GM23338 (cell line): ENCODE measurements at regions not wholly inside any gene's neighbourhood (a gene's known extent, or its start where the extent isn't known, plus 50 kb on each side); places are given as distances from the start of the nearest gene placed in this dataset.

ENCODE experiments used
- ATAC-seq: fragments of 200-7000 bp; cut with Tn5 transposase; 3 replicates; pipeline ENCODE4 v1.9.1; 2020
- DNase-seq: peaks from one replicate; pipeline ENCODE4 v3.0.0-alpha.2; 2015; ENCODE audit warnings: low spot score
- H2AFZ ChIP-seq: fragments of 200-600 bp; sonication (generic); 2 replicates; pipeline ENCODE4 v1.8.0; 2016; ENCODE audit warnings: antibody characterized with exemption, mild to moderate bottlenecking, moderate library complexity
- H3F3A ChIP-seq: fragments of 200-600 bp; sonication (generic); replicated peaks from 2 replicates; pipeline ENCODE4 v1.8.0; 2017; ENCODE audit warnings: antibody characterized with exemption, mixed run types, low read depth
- H3K27ac ChIP-seq: fragments of 200-600 bp; sonication (generic); 2 replicates; pipeline ENCODE4 v1.6.1; 2016; ENCODE audit warnings: low read depth
- H3K27me3 ChIP-seq: fragments of 200-600 bp; sonication (generic); 2 replicates; pipeline ENCODE4 v1.8.0; 2016; ENCODE audit warnings: mild to moderate bottlenecking, mixed run types, moderate library complexity; ENCODE audit not compliant: insufficient read depth
- H3K36me3 ChIP-seq: fragments of 200-600 bp; sonication (generic); 2 replicates; pipeline ENCODE4 v1.8.0; 2016; ENCODE audit warnings: mild to moderate bottlenecking; ENCODE audit not compliant: insufficient read depth
- H3K4me1 ChIP-seq: fragments of 200-600 bp; sonication (generic); 2 replicates; pipeline ENCODE4 v1.8.0; 2016; ENCODE audit warnings: mild to moderate bottlenecking, moderate library complexity; ENCODE audit not compliant: insufficient read depth
- H3K4me2 ChIP-seq: fragments of 200-600 bp; sonication (generic); 2 replicates; pipeline ENCODE4 v1.7.1; 2017; ENCODE audit warnings: mixed run types
- H3K4me3 ChIP-seq: fragments of 200-600 bp; sonication (generic); 2 replicates; pipeline ENCODE4 v1.6.1; 2016; ENCODE audit warnings: mixed run types
- H3K79me2 ChIP-seq: fragments of 200-600 bp; sonication (generic); replicated peaks from 2 replicates; pipeline ENCODE4 v1.8.0; 2017; ENCODE audit warnings: mild to moderate bottlenecking; ENCODE audit not compliant: insufficient read depth
- H3K9me2 ChIP-seq: fragments of 200-600 bp; sonication (generic); 2 replicates; pipeline ENCODE4 v1.8.0; 2017; ENCODE audit not compliant: insufficient read depth
- H4K20me1 ChIP-seq: fragments of 200-600 bp; sonication (generic); replicated peaks from 2 replicates; pipeline ENCODE4 v1.8.0; 2017; ENCODE audit warnings: mild to moderate bottlenecking; ENCODE audit not compliant: insufficient read depth
- H3K27ac Mint-ChIP-seq: 2 replicates; pipeline ENCODE4 v1.8.0; 2020; ENCODE audit warnings: inconsistent platforms, mild to moderate bottlenecking, moderate library complexity, mixed read lengths
- H3K27me3 Mint-ChIP-seq: 3 replicates; pipeline ENCODE4 v1.8.0; 2022; ENCODE audit warnings: low read depth, mild to moderate bottlenecking, moderate library complexity, mixed read lengths, inconsistent platforms; ENCODE audit not compliant: insufficient read depth, poor library complexity
- H3K36me3 Mint-ChIP-seq: 3 replicates; pipeline ENCODE4 v1.8.0; 2021; ENCODE audit warnings: low read depth, mild to moderate bottlenecking, inconsistent platforms, moderate library complexity, mixed read lengths
- H3K4me1 Mint-ChIP-seq: 3 replicates; pipeline ENCODE4 v1.8.0; 2020; ENCODE audit warnings: mild to moderate bottlenecking, inconsistent platforms, mixed read lengths
- H3K4me3 Mint-ChIP-seq: 3 replicates; pipeline ENCODE4 v1.8.0; 2021; ENCODE audit warnings: moderate library complexity, mild to moderate bottlenecking, inconsistent platforms, mixed read lengths
- H3K9me3 Mint-ChIP-seq: 3 replicates; pipeline ENCODE4 v1.8.0; 2020; ENCODE audit warnings: moderate library complexity, mild to moderate bottlenecking, inconsistent platforms, mixed read lengths
- EZH2 ChIP-seq: fragments of 200-600 bp; sonication (generic); IDR thresholded peaks from one replicate; pipeline ENCODE4 v1.8.0; 2017; ENCODE audit warnings: antibody characterized with exemption, mild to moderate bottlenecking, low read depth; ENCODE audit not compliant: unreplicated experiment
- EZH2phosphoT487 ChIP-seq: fragments of 200-600 bp; sonication (generic); IDR thresholded peaks from one replicate; pipeline ENCODE4 v1.8.1; 2018; ENCODE audit warnings: antibody characterized with exemption; ENCODE audit not compliant: unreplicated experiment
- JUNB ChIP-seq: IDR thresholded peaks from one replicate; pipeline ENCODE4 v1.6.1; 2016; ENCODE audit warnings: antibody characterized with exemption; ENCODE audit not compliant: unreplicated experiment
- POLR2AphosphoS5 ChIP-seq: IDR thresholded peaks from 2 replicates; pipeline ENCODE4 v1.6.1; 2016; ENCODE audit warnings: antibody characterized with exemption, low read depth
- ZNF114 ChIP-seq: fragments of 250-450 bp; sonication (Bioruptor Pico); IDR thresholded peaks from 2 replicates; pipeline ENCODE4 v1.5.0; 2020; ENCODE audit warnings: mild to moderate bottlenecking, moderate library complexity
- TF ChIP-seq, protein P1 (sequence below): fragments of 250-450 bp; sonication (Bioruptor Pico); IDR thresholded peaks from 2 replicates; pipeline ENCODE4 v1.5.0; 2020; ENCODE audit warnings: mild to moderate bottlenecking, moderate library complexity
- TF ChIP-seq, protein P2 (sequence below), 2 experiments: fragments of 200-600 bp in 1 of 2; sonication (generic) in 1 of 2; conservative IDR thresholded peaks; 2 replicates each; pipeline versions ENCODE4 v1.5.1 to v1.6.1; 2016 to 2017; ENCODE audit warnings: antibody characterized with exemption in 2 of 2, low read depth in 2 of 2, mild to moderate bottlenecking in 2 of 2, moderate library complexity in 1 of 2
- TF ChIP-seq, protein P3 (sequence below): IDR thresholded peaks from 2 replicates; pipeline ENCODE4 v1.6.1; 2016; ENCODE audit warnings: antibody characterized with exemption

DNA sequence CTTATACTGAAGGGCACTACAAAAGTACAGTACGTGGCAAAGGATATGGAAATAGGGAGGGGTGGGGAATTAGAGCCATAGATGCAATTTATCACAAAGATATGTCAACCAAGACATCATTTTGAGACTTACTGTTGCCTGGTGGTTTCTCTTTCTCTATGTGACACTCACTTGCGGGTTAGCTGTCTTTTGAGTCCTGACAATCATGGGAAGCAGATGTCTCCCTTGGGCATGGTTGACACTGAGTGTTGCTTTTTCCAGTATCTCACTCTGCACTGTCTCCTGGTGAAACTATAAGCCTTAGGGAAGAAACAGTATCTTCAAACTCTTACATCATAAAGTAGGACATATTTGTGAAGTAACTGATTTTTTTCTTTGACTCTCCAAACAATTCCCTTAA lies 383.5 kb upstream of the LCORL start:
- no peak for DNase-seq
- ATAC-seq = no peak
- Mint-ChIP-seq H3K4me3 (no peak overlapping the region), H3K4me1 (no peaks in the 10 kb centered on the region), H3K27ac (no peak overlapping the region), H3K27me3 (peaks cover 3% of the 10 kb centered on the region), H3K36me3 (no peaks in the 10 kb centered on the region), H3K9me3 (no peaks in the 10 kb centered on the region)
- H3K4me3 ChIP-seq = no peak overlapping the region
- no peaks in the 10 kb centered on the region for H3F3A ChIP-seq
- H3K36me3 ChIP-seq = no peaks in the 10 kb centered on the region
- H2AFZ ChIP-seq = no peak overlapping the region
- no peaks in the 10 kb centered on the region for H4K20me1 ChIP-seq
- H3K4me2 ChIP-seq = no peak overlapping the region
- no peaks in the 10 kb centered on the region for H3K79me2 ChIP-seq
- no peaks in the 10 kb centered on the region for H3K9me2 ChIP-seq
- no peak overlapping the region for H3K27ac ChIP-seq
- H3K4me1 ChIP-seq = no peaks in the 10 kb centered on the region
- TF ChIP-seq ZNF114 (CRISPR knock-in tag) = no peak
- TF ChIP-seq POLR2AphosphoS5 = no peak
- no peak for TF ChIP-seq EZH2phosphoT487
- TF ChIP-seq, protein P1, sequence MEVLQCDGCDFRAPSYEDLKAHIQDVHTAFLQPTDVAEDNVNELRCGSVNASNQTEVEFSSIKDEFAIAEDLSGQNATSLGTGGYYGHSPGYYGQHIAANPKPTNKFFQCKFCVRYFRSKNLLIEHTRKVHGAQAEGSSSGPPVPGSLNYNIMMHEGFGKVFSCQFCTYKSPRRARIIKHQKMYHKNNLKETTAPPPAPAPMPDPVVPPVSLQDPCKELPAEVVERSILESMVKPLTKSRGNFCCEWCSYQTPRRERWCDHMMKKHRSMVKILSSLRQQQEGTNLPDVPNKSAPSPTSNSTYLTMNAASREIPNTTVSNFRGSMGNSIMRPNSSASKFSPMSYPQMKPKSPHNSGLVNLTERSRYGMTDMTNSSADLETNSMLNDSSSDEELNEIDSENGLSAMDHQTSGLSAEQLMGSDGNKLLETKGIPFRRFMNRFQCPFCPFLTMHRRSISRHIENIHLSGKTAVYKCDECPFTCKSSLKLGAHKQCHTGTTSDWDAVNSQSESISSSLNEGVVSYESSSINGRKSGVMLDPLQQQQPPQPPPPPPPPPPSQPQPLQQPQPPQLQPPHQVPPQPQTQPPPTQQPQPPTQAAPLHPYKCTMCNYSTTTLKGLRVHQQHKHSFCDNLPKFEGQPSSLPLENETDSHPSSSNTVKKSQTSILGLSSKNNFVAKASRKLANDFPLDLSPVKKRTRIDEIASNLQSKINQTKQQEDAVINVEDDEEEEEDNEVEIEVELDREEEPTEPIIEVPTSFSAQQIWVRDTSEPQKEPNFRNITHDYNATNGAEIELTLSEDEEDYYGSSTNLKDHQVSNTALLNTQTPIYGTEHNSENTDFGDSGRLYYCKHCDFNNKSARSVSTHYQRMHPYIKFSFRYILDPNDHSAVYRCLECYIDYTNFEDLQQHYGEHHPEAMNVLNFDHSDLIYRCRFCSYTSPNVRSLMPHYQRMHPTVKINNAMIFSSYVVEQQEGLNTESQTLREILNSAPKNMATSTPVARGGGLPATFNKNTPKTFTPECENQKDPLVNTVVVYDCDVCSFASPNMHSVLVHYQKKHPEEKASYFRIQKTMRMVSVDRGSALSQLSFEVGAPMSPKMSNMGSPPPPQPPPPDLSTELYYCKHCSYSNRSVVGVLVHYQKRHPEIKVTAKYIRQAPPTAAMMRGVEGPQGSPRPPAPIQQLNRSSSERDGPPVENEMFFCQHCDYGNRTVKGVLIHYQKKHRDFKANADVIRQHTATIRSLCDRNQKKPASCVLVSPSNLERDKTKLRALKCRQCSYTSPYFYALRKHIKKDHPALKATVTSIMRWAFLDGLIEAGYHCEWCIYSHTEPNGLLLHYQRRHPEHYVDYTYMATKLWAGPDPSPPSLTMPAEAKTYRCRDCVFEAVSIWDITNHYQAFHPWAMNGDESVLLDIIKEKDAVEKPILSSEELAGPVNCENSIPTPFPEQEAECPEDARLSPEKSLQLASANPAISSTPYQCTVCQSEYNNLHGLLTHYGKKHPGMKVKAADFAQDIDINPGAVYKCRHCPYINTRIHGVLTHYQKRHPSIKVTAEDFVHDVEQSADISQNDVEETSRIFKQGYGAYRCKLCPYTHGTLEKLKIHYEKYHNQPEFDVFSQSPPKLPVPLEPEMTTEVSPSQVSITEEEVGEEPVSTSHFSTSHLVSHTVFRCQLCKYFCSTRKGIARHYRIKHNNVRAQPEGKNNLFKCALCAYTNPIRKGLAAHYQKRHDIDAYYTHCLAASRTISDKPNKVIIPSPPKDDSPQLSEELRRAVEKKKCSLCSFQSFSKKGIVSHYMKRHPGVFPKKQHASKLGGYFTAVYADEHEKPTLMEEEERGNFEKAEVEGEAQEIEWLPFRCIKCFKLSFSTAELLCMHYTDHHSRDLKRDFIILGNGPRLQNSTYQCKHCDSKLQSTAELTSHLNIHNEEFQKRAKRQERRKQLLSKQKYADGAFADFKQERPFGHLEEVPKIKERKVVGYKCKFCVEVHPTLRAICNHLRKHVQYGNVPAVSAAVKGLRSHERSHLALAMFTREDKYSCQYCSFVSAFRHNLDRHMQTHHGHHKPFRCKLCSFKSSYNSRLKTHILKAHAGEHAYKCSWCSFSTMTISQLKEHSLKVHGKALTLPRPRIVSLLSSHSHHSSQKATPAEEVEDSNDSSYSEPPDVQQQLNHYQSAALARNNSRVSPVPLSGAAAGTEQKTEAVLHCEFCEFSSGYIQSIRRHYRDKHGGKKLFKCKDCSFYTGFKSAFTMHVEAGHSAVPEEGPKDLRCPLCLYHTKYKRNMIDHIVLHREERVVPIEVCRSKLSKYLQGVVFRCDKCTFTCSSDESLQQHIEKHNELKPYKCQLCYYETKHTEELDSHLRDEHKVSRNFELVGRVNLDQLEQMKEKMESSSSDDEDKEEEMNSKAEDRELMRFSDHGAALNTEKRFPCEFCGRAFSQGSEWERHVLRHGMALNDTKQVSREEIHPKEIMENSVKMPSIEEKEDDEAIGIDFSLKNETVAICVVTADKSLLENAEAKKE (CRISPR knock-in tag) = no peak
- no peak for TF ChIP-seq JUNB
- TF ChIP-seq EZH2 = no peak
- TF ChIP-seq, protein P2, sequence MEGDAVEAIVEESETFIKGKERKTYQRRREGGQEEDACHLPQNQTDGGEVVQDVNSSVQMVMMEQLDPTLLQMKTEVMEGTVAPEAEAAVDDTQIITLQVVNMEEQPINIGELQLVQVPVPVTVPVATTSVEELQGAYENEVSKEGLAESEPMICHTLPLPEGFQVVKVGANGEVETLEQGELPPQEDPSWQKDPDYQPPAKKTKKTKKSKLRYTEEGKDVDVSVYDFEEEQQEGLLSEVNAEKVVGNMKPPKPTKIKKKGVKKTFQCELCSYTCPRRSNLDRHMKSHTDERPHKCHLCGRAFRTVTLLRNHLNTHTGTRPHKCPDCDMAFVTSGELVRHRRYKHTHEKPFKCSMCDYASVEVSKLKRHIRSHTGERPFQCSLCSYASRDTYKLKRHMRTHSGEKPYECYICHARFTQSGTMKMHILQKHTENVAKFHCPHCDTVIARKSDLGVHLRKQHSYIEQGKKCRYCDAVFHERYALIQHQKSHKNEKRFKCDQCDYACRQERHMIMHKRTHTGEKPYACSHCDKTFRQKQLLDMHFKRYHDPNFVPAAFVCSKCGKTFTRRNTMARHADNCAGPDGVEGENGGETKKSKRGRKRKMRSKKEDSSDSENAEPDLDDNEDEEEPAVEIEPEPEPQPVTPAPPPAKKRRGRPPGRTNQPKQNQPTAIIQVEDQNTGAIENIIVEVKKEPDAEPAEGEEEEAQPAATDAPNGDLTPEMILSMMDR (conservative IDR thresholded peaks at IDR 0.05; ENCODE audit: low read depth in 2 of 2) = no peak
- TF ChIP-seq, protein P3, sequence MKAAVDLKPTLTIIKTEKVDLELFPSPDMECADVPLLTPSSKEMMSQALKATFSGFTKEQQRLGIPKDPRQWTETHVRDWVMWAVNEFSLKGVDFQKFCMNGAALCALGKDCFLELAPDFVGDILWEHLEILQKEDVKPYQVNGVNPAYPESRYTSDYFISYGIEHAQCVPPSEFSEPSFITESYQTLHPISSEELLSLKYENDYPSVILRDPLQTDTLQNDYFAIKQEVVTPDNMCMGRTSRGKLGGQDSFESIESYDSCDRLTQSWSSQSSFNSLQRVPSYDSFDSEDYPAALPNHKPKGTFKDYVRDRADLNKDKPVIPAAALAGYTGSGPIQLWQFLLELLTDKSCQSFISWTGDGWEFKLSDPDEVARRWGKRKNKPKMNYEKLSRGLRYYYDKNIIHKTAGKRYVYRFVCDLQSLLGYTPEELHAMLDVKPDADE = no peak
- no peaks in the 10 kb centered on the region for H3K27me3 ChIP-seq
